GM13977 (cell line): ENCODE measurements at regions not wholly inside any gene's neighbourhood (a gene's known extent, or its start where the extent isn't known, plus 50 kb on each side); places are given as distances from the start of the nearest gene placed in this dataset.

Experiments used
- DNase-seq: peaks from one replicate; pipeline ENCODE4 v3.0.0; 2012; ENCODE audit warnings: low spot score
- in situ Hi-C: fragments of 300-500 bp; cut with MboI; formaldehyde crosslinking; loops from one replicate; pipeline ENCODE4 v1.12.0; 2022; ENCODE audit warnings: low sequenced_read_pairs, low pct_unique_long_range_greater_than_20kb, mixed read lengths, inconsistent platforms; ENCODE audit not compliant: unreplicated experiment
- TF ChIP-seq, protein P1 (sequence below): IDR thresholded peaks from 2 replicates; pipeline ENCODE4 v1.5.1; 2012; ENCODE audit warnings: mild to moderate bottlenecking, control low read depth; ENCODE audit not compliant: insufficient read depth; ENCODE audit errors: extremely low read depth, missing control alignments

DNA sequence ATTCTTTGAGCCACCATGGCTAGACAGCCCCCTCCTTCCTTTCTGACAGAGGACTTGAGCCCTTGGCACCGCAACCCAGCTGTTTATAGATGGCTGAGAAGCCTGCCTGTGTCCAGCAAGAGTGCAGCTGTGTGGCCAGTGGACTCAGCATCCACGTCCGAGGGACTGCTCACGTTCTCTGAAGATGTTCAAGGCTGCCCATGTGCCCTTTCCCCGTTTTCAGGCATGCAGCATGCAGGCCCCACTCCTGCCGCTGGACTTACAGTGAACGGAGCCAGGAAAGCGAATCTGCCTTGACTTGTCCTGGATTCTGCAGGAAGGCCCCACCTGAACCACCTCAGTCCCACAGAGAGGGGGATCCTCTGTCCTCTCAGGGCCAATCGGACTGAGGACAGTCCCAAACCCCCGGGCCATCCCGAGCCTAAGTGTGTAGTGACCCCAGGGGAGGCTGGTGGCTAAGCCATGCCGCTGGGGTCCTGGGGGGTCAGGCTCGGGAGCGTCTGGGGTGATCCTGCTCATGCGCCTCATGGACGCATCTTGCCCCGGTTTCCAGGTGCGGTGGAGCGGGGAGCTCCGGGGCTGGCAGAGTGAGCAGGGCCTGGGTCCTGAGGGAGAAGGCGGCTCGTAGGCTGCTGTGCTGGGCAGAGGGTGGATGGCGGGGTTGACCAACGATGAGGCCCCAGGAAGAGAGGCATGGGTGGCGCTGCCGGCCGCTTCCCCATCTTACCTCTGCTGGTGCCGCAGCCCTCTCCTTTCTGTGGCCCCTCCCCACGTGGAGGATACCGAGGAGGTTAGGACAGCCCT lies 170.7 kb downstream of the CTTN start:
- TF ChIP-seq, protein P1, sequence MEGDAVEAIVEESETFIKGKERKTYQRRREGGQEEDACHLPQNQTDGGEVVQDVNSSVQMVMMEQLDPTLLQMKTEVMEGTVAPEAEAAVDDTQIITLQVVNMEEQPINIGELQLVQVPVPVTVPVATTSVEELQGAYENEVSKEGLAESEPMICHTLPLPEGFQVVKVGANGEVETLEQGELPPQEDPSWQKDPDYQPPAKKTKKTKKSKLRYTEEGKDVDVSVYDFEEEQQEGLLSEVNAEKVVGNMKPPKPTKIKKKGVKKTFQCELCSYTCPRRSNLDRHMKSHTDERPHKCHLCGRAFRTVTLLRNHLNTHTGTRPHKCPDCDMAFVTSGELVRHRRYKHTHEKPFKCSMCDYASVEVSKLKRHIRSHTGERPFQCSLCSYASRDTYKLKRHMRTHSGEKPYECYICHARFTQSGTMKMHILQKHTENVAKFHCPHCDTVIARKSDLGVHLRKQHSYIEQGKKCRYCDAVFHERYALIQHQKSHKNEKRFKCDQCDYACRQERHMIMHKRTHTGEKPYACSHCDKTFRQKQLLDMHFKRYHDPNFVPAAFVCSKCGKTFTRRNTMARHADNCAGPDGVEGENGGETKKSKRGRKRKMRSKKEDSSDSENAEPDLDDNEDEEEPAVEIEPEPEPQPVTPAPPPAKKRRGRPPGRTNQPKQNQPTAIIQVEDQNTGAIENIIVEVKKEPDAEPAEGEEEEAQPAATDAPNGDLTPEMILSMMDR: no peak
- DNase-seq: no peak
- in situ Hi-C loops: no loop called here

DNA sequence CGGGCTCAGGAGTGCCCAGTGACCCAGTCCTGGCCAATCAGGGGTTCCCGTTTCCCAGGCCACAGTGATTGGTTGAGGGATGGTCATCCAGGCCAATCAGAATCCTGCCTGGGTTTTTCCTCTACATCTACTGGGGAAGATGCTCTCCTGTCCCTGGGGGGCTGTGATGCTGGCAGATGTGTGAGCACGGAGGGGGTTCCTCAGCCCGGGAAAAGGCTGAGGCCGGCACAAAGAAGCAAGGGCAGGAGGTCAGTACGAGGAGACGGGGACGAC lies 171.2 kb downstream of the CTTN start:
- in situ Hi-C loops: no loop called here
- no peak for DNase-seq
- TF ChIP-seq, protein P1: no peak

DNA sequence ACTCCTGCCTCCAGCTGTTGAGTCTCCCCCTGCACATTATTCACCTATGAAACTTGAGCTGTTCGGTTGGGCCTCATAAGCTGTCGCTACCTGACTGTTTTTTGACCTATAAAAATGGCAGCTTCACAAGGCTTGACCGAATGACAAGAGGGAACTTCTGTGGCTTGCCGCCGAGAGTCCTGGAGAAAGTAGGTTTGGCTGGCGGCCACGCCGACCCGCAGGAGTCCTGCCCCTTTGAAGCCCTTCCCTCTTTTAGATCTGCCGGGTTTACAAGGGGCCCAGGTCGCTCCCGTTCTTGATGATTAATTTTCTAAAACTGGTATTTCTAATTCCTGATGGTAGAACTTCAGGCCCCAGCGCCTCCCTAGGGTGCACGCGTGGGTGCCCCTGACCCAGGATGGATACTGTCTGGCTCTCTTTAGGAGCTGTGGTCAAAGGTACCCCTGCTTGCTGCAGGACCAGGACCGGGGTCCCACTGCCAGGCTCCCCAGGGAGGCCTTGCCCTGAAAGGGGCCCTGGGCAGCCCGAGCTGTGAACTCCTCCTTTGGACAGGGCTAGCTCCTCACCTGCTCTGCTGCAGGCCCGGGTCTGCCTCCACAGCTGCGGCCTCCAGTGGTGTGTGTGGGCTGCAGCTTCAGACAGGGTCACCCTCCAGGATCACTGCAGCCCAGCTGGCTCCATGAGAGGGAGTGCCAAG lies 171.8 kb downstream of the CTTN start:
- no peak for DNase-seq
- in situ Hi-C loops: no loop called here
- TF ChIP-seq, protein P1: no peak

DNA sequence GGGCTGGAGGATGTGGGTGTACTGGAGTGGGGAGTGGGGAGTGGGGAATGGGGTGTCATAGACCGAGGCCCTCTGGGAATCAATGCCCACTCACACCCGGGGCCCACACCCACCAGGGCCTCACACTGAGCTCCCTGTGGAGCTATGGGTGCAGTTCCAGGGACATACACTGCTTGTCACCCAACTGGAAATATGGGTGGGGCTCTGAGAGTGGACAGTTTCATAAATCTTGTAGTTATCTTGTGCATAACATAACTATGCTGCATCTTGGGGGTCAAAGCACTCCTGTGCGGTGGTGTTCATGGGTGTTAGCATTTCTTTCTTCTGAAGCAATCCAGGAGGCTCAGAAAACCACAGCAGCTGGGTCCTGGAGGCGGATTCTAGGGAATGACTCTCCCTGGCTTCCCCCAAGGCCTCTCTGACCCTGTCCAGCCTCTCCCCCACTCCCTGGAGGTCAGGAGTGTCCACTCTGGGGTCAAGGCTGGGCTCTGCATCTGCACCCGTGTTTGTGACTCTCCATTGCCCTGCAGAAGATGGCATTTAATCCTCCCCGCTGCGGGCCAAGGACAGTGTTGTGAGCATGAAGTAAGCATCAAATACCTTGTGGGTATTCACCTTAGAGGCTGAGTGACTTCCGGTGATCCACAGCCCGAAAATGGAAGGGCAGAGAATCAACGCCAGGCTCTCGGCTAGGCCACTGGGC lies 172.5 kb downstream of the CTTN start:
- TF ChIP-seq, protein P1: no peak
- DNase-seq: no peak
- in situ Hi-C loops: no loop called here

DNA sequence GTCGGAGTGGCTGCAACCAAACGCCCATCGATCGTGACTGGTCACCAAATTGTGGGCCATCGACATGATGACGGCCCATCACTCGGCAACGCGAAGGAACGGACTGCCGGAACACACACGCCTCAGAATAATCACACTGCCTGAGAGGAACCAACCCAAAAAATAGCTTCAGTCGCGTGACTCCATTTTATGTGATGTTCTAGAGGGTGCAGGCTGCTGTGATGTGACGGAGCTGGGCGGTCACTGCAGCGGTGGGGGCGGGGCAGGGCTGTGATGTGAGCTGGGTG lies 174.6 kb downstream of the CTTN start:
- DNase-seq: no peak
- TF ChIP-seq, protein P1: no peak
- in situ Hi-C loops: no loop called here

DNA sequence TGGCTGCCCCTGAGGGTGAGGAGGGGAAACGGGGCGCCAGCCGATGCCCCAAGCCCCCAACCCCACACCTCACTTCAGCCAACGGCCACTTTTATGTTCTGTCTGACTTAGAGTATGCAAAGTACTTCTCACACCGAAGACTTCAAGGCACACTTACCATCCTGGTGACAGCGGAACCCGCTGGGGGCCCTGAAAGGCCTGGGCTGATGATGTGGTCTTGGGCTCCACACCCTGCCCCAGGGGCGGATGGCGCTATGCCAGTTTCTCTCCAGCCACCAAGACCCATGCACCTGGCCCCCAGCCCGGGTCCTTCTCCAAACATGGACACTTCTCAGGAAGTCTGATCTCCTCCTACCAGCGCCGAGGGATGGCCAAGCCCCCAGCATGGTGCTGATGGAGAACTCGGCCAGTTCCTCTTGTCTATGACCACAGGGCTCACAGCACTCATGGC lies 175.4 kb downstream of the CTTN start:
- DNase-seq: no peak
- in situ Hi-C loops: no loop called here
- TF ChIP-seq, protein P1: no peak
